ENCODE measurements at regions not wholly inside any gene's neighbourhood (a gene's known extent, or its start where the extent isn't known, plus 50 kb on each side); places are given as distances from the start of the nearest gene placed in this dataset.

GRCh38 chr7:9102846-9103245, 669.4 kb downstream of the NXPH1 start:
- H3K9ac ChIP-seq (ENCODE audit: extremely low read depth, insufficient read length, low read length), result no peak overlapping the region
- H3K4me1 ChIP-seq (ENCODE audit: insufficient read depth, low read length), result no peaks in the 10 kb centered on the region
- H2BK15ac ChIP-seq (ENCODE audit: low read depth, low read length), result no peak overlapping the region
- H3K56ac ChIP-seq (ENCODE audit: insufficient read length, low read depth, low read length), result no peak overlapping the region
- no peak overlapping the region for H3T11ph ChIP-seq (ENCODE audit: low read length)
- H3K4me1 Mint-ChIP-seq, result no peaks in the 10 kb centered on the region
- H3K79me1 ChIP-seq (ENCODE audit: insufficient read depth, low read depth, low read length, poor library complexity, severe bottlenecking), result no peaks in the 10 kb centered on the region
- no peak overlapping the region for H3K4me3 Mint-ChIP-seq
- H3K9me3 Mint-ChIP-seq, result peaks cover 0 to 3% of the 10 kb centered on the region in 2 experiments; a peak in 2 of 5 replicates
- no peak overlapping the region for H3K27ac Mint-ChIP-seq
- no peaks in the 10 kb centered on the region for H3K27me3 ChIP-seq (ENCODE audit: insufficient read depth, low read length)
- H4K5ac ChIP-seq (ENCODE audit: insufficient read length, low read depth, low read length), result no peak overlapping the region
- H3K27ac ChIP-seq (ENCODE audit: insufficient read length, low read depth, low read length), result no peak overlapping the region
- no peak overlapping the region for H2AK5ac ChIP-seq (ENCODE audit: insufficient read length, low read length)
- no peak overlapping the region for H2BK12ac ChIP-seq (ENCODE audit: insufficient read length, low read depth, low read length)
- H3K36me3 Mint-ChIP-seq (ENCODE audit: insufficient read depth in 1 of 3, low read depth in 3 of 3), result peaks cover 0 to 5% (median 1%) of the 10 kb centered on the region in 3 experiments; a peak in 1 of 7 replicates
- no peak for TF ChIP-seq CTCF (conservative IDR thresholded peaks at IDR 0.05)
- H3K18ac ChIP-seq (ENCODE audit: insufficient read length, low read depth, low read length), result no peak overlapping the region
- no peak overlapping the region for H2BK5ac ChIP-seq (ENCODE audit: insufficient read length, low read length)
- no peak overlapping the region for H3K14ac ChIP-seq (ENCODE audit: insufficient read depth, low read length)
- no peaks in the 10 kb centered on the region for H3K23me2 ChIP-seq (ENCODE audit: insufficient read length, low read depth, low read length, poor library complexity, severe bottlenecking)
- H3K9me3 ChIP-seq (ENCODE audit: control insufficient read depth, low read depth, low read length), result no peaks in the 10 kb centered on the region
- no peak overlapping the region for H3K4me2 ChIP-seq (ENCODE audit: insufficient read depth, insufficient read length, low read length)
- no peaks in the 10 kb centered on the region for H3K27me3 Mint-ChIP-seq (ENCODE audit: low read depth)
- H4K91ac ChIP-seq (ENCODE audit: insufficient read length, low read depth, low read length), result no peak overlapping the region
- DNase-seq, result no peak
- H3K23ac ChIP-seq (ENCODE audit: insufficient read length, low read depth, low read length), result no peak overlapping the region
- H4K8ac ChIP-seq (replicated peaks; ENCODE audit: insufficient read length, low read depth, low read length), result no peak overlapping the region
- H4K20me1 ChIP-seq (ENCODE audit: control insufficient read depth, insufficient read depth, insufficient read length), result no peaks in the 10 kb centered on the region
- no peaks in the 10 kb centered on the region for H3K79me2 ChIP-seq (ENCODE audit: insufficient read depth, low read length)
- no peak overlapping the region for H2BK20ac ChIP-seq (ENCODE audit: low read depth, low read length, poor library complexity, severe bottlenecking)
- no peak overlapping the region for H3K4ac ChIP-seq (ENCODE audit: low read depth, low read length)
- H2BK120ac ChIP-seq (ENCODE audit: low read depth, low read length, poor library complexity, severe bottlenecking), result no peak overlapping the region
- no peak overlapping the region for H2AFZ ChIP-seq (ENCODE audit: low read length)

Measured in H9 (cell line).